GM21529 (cell line): ENCODE measurements at regions not wholly inside any gene's neighbourhood (a gene's known extent, or its start where the extent isn't known, plus 50 kb on each side); places are given as distances from the start of the nearest gene placed in this dataset.

Source experiments
- ATAC-seq: cut with Tn5 transposase; IDR thresholded peaks from one replicate; pipeline ENCODE4 v1.9.1; 2021; ENCODE audit not compliant: unreplicated experiment

DNA sequence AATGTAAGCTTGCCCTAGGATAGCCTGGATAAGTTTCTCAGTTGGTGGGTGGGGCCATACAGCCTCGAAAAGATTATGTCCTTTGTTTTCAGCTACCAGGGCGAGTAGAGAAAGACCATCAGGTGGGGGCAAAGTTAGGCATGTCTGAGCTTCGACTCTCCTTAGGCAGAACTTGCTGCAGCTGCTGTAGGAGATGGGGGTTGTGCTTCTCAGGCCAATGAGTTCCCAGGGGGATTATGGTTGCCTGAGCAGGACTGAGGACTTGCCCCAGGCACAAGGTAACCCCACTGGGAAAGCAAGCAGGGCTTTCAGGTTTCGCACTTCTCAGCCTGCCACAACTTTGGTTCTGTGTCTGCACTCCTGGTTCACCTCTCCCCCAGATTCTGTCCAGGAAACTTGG is 173.4 kb upstream of the SESN3 start:
- no peak for ATAC-seq

DNA sequence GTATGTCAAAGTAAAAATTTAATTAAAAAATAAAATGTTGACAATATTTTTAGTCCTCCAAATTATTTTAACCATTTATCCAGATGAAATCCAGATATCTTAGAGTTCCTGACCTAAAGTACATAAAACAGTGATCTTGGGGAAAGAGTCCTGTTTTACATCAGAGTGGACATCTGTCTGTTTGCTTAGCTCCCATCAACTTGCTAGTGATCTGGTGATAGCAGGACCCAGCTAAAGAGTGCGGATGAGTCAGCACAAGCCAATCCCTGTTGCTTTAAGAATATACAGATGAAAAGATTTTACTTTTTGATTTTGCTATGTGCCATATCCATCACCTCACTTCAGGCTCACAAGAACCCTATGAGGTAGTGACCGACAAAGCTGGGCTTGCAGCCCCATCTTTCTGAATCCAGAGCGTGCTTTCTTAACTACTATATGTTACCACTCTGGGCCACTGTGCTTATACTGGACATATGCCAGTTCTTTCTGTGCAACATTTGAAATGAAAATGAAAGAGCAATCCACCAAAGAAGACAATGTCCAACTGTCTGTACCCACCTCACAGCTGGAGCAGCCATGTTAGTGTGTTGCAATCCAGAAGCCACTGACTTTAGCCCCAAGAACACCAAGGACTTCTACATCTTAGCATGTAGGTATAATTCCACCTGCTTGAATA is 167.6 kb upstream of the SESN3 start:
- no peak for ATAC-seq

DNA sequence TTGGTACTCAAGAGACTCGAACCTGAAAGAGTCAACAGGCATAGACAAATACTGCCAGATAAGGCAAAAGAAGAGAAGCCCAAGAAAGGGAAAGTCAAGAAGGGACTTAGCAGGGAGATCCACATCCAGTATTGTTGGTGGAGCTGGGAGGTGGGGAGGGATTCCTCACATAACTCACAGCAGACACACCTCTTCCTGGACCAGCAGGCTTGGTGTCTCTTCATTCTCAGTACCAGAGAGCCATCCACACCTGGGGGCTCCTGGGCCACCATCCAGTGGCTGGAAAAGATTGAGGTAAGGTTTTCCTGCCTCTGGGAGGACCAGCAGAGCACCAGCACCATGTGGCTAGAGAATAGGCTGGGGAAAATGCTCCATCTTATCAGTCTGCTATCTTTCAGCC is 161.6 kb upstream of the SESN3 start:
- no peak for ATAC-seq

DNA sequence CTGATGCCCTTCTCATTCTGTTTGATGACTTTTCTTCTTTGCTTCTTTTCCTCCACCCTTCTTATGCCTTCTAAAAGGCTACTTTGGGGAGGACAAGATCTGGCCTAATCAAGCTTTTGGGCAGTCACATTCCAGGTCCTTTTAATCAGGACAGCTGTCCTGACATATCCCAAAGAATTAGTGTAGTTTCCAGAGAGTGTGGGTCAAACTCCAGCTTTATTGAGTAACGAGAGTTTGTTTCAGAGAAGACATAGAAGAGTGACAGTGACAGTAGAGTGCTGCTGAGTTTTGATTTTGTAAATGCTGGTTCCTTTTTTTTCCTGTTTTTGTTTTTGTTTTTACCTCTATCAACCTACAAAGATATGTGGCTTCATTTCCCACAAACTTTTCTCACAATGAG is 158.4 kb upstream of the SESN3 start:
- ATAC-seq = no peak

GRCh38 chr11:95388086-95388485 is 157.1 kb upstream of the SESN3 start:
- no peak for ATAC-seq

- ATAC-seq = no peak
These were observed 156.3 kb upstream of the SESN3 start for GRCh38 chr11:95387325-95387724.

GRCh38 chr11:95385577-95385976 is 154.6 kb upstream of the SESN3 start:
- no peak for ATAC-seq

DNA sequence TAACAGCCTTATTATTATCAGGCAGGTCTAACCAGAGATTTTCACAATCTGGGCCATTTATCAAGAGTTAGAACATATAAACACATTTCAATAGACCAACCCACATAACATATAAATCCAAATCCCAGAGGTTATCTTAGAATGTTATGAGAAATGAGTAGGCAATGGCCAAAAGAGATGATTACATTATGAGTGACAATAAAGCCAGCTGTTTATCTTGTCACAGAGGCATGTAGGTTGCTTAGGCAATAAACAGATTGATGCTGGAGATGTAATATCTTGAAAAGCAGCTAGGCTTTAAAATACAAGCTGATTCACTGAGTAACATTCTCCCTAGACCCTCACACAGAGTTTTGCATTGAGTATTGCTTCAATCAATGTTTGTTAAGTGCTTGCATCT is 148.5 kb upstream of the SESN3 start:
- ATAC-seq = no peak

DNA sequence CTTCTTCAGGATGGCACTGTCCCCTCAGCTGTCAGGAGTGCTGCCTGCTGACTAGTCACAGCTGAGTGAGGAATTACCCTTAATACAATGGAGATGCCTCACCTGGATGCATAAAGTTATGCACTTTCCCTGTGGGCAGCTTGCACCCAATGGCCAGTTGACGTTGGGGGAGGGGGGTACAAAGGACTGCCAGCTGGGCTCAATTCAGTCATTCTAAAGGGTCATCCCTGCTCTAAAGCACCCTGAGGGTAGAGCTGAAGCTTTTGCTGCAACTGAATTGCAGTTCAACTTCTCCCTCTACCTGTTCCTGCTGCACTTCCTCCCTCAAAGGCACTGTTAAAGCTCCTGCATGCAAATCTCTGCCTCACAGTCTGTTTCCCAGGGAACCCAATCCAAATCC is 147.8 kb upstream of the SESN3 start:
- no peak for ATAC-seq

DNA sequence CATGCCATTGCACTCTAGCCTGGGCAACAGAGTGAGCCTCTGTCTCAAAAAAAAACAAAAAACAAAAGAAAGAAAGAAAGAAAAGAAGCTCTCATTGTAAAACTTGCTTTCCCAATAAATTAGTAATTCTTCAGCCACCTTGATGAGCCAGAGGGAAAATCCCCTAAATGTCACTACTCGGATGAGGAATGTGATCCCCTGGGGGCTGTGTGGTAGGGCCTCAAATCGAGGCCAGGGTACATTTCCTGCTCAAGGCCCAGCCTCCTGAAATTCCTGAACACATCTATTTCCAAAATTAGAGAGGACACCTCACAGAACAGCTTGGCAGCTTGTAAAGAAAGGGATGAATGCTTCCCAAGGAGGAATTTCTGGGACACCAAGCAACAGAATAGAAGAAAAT is 147.1 kb upstream of the SESN3 start:
- no peak for ATAC-seq

DNA sequence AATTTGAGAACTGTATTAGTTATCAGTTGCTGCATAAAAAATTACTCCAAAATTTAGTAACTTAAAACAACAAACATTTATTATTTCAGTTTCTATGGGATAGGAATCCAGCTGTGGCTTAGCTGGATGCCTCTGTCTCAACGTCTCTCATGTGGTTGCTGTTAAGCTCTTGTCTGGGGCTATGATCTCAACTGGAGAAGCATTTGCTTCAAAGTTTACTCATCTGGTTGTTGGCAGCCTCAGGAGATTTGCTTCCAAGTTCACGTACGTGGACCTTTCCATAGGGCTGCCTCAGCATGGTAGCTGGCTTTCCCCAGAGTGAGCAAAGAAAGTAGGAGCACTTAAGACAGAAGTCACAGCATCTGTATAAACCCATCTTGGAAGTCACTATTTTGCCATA is 144.9 kb upstream of the SESN3 start:
- no peak for ATAC-seq

DNA sequence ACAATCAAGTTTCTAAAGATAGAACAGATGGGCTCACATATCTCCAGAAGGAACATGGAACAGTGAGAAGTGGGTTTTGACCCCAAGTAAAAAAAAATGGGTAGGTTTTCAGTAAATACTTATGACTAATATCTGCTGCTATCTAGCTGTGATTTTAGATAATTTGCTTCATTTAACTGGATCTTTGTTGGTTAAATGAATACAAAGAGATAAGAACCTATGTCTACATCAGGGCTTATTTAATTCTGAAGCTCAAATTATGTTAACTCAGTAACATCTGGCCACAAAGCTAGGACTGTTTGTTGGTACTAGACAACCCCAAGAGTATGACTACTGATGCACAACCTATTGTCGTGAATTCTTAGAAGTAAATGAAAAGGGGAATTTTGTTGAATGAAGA is 144.4 kb upstream of the SESN3 start:
- no peak for ATAC-seq

DNA sequence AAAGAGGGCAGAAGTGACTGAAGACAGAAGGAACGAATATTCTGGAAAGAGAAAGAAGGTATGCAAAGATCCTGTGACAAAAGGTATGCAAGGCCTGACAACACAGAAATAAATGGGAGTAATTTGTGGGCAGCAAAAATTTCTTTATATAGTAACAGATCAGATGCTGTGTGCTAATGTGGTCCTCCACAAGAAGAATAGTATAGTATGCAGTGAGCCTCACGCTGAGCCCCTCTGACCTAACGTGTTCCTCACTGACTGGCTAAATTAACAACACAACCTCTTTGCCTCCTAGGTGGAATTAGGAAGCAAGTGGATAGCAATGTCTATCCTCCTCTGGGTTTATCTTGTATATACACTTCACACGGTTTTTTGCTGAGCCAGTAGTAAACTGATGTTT is 143.1 kb upstream of the SESN3 start:
- ATAC-seq = no peak

DNA sequence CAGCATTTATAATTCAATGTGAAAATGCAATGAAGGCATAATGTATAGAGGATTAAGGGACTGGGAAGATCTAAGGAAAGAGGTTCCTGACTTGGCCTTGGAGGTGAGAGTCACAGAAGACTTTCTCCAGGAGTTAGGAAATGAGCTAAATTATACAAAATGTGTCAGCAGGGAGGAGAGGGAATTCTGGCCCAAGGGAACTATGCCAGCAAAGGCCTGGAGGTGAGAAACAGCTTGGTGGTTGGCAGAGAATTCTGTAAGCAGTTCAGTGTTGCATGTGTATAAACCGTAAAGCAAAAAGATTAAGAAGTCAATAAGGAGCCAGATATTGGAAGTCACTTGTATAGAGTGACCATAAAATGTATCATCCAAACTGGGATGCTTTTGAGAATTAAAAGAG is 142.2 kb upstream of the SESN3 start:
- no peak for ATAC-seq

GRCh38 chr11:95372097-95372656 is 141.2 kb upstream of the SESN3 start:
- no peak for ATAC-seq

- no peak for ATAC-seq
These were observed 140.2 kb upstream of the SESN3 start for GRCh38 chr11:95371153-95371552.

- no peak for ATAC-seq
These were observed 136.7 kb upstream of the SESN3 start for GRCh38 chr11:95367726-95368125.

- no peak for ATAC-seq
These were observed 134.3 kb upstream of the SESN3 start for GRCh38 chr11:95365348-95365747.

DNA sequence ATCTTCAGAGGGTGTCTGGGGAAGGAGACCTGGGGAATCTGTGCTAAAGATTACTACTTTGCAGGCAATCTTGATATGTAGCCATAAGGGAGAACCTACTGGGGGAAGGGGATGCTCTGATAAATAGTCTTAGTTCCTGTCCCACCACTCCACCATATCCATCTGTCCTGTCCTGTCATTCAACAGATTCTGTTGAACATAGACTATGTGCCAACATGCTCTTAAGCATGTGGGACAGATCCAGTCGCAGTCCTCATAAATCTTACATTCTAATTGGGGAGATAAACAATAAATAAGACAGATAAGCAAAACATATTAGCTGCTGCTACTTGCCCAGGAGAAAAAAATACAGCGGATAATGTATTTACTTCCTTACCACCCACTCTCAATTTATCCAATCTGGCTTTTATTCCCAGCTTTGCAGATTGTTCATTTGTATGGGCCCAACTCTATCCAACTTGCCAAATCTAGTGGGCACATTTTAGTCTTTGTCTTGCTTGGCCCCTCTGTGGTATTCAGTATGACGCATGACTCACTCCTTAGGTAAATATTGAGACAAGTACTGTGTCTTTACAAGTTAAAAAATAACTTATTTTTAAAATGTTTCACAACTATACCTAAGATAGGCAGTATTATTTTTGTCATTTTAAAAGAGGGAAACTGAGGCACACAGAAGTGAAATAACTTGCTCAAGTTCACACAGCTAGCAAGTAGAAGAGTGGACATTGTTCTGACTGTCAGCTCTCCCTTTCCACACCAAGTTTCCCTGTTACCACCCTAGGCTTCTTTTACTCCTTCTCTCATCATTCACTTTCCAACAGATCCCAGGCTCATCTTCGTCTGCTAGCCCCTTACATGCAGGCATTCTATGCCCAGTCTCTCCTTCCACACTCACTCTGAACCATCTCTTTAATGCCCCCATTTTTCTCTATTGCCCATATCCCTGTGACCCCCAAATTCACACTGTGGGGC is 133.6 kb upstream of the SESN3 start:
- ATAC-seq = no peak

- no peak for ATAC-seq
These were observed 132.7 kb upstream of the SESN3 start for GRCh38 chr11:95363708-95364107.

DNA sequence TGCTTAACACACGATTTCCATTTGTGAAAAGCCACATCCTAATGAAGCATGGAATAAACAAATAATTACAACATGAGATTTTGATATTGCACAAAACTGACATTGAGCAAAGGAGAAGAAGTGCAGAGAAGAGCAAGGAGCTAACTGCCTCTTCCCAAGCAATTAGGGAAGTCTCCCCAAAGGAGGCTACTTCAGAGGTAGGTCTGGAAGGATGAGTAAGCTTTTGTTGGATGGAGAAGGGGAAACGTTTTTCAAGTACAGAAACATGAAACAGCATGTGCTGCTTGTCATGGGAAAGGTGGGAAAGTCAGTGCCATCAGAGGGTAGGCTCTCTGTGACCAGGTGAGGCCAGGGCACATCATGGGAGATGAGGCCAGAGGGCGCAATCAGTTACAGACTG is 132.2 kb upstream of the SESN3 start:
- ATAC-seq = no peak

GRCh38 chr11:95361180-95361579 is 130.2 kb upstream of the SESN3 start:
- ATAC-seq = no peak
